GM23248 (cell line): ENCODE measurements at regions not wholly inside any gene's neighbourhood (a gene's known extent, or its start where the extent isn't known, plus 50 kb on each side); places are given as distances from the start of the nearest gene placed in this dataset.

Experiments used
- DNase-seq: peaks from one replicate; pipeline ENCODE4 v3.0.0-alpha.2; 2015
- H2AFZ ChIP-seq: fragments of 200-600 bp; sonication (generic); 2 replicates; pipeline ENCODE4 v1.6.1; 2016; ENCODE audit warnings: antibody characterized with exemption
- H3F3A ChIP-seq: fragments of 200-600 bp; sonication (generic); 2 replicates; pipeline ENCODE4 v1.6.1; 2016; ENCODE audit warnings: mild to moderate bottlenecking, antibody characterized with exemption, mixed run types; ENCODE audit not compliant: insufficient read depth
- H3K27ac ChIP-seq: fragments of 200-600 bp; sonication (generic); 2 replicates; pipeline ENCODE4 v1.5.1; 2016; ENCODE audit warnings: mild to moderate bottlenecking
- H3K27me3 ChIP-seq: fragments of 200-600 bp; sonication (generic); replicated peaks from 2 replicates; pipeline ENCODE4 v1.6.1; 2016; ENCODE audit warnings: mild to moderate bottlenecking; ENCODE audit not compliant: insufficient read depth
- H3K36me3 ChIP-seq: fragments of 200-600 bp; sonication (generic); 2 replicates; pipeline ENCODE4 v1.6.1; 2016; ENCODE audit warnings: low read depth, mild to moderate bottlenecking
- H3K4me1 ChIP-seq: fragments of 200-600 bp; sonication (generic); 2 replicates; pipeline ENCODE4 v1.6.1; 2016; ENCODE audit warnings: mild to moderate bottlenecking; ENCODE audit not compliant: insufficient read depth
- H3K4me2 ChIP-seq: fragments of 200-600 bp; sonication (generic); one replicate; pipeline ENCODE4 v1.6.1; 2016; ENCODE audit warnings: mild to moderate bottlenecking; ENCODE audit not compliant: unreplicated experiment
- H3K4me3 ChIP-seq: fragments of 200-600 bp; sonication (generic); 2 replicates; pipeline ENCODE4 v1.5.1; 2016; ENCODE audit warnings: mild to moderate bottlenecking
- H3K79me2 ChIP-seq: fragments of 200-600 bp; sonication (generic); 2 replicates; pipeline ENCODE4 v1.6.1; 2016; ENCODE audit warnings: mild to moderate bottlenecking; ENCODE audit not compliant: insufficient read depth
- H3K9ac ChIP-seq: fragments of 200-600 bp; sonication (generic); 2 replicates; pipeline ENCODE4 v1.6.1; 2016; ENCODE audit warnings: mild to moderate bottlenecking
- H3K9me2 ChIP-seq: fragments of 200-600 bp; sonication (generic); 2 replicates; pipeline ENCODE4 v1.6.1; 2016; ENCODE audit warnings: mixed run types, mild to moderate bottlenecking, moderate library complexity; ENCODE audit not compliant: insufficient read depth
- H3K9me3 ChIP-seq: fragments of 200-600 bp; sonication (generic); one replicate; pipeline ENCODE4 v1.6.1; 2017; ENCODE audit warnings: low read depth
- H4K20me1 ChIP-seq: fragments of 200-600 bp; sonication (generic); 2 replicates; pipeline ENCODE4 v1.6.0; 2016; ENCODE audit not compliant: insufficient read depth
- EZH2 ChIP-seq: fragments of 200-600 bp; sonication (generic); IDR thresholded peaks from 2 replicates; pipeline ENCODE4 v1.6.1; 2018; ENCODE audit warnings: antibody characterized with exemption, mild to moderate bottlenecking; ENCODE audit not compliant: insufficient read depth, poor library complexity, severe bottlenecking
- EZH2phosphoT487 ChIP-seq: fragments of 200-600 bp; sonication (generic); IDR thresholded peaks from 2 replicates; pipeline ENCODE4 v1.6.1; 2018; ENCODE audit warnings: antibody characterized with exemption, moderate library complexity, mild to moderate bottlenecking, low read depth; ENCODE audit not compliant: insufficient read depth
- WGBS, 2 experiments: methylation state at CpG; one replicate each; pipeline ENCODE4 v1.1.6; 2015 to 2017; ENCODE audit warnings: low lambda C conversion rate in 2 of 2, low coverage in 1 of 2; ENCODE audit errors: missing lambda C conversion rate in 2 of 2; 5-methylcytosine and 5-hydroxymethylcytosine counted together
- in situ Hi-C: fragments of 300-500 bp; cut with MboI; formaldehyde crosslinking; loops from 2 replicates; pipeline ENCODE4 v1.15.0; 2020

DNA sequence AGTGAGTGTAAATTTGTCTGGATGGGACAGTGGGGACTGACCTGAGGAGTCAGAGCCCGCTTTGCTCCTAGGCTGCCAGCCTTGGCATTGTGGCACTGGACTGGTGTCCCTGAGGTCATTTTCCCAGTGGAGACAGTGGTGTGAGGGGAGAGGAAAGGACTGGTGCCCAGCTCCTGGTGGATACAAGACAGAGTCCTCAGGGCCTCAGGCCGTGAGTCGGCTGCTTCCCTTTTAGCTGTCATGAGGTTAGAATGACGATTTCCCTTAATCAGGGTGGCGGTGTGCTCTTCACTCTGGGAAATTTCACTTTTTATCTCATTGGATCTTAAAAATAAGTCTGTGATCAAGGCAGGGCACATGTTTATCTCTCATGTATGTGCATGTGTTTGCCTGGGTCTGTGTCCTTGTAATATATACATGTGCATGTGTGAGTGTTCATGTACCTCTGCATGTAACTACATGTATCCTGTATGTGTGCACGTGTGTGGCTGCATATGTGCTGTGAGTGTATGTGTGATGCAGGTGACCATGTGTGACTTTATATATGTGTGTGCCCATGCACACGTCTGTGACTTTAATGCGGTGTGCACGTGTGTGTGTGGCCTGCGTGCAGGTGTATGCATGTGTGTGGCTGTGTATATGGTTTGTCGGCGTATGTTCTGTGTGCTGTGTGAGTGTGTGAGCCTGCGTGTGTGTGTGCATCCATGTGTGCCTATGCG, 55.7 kb downstream of the GLI2 start:
- 85 to 88% methylated on average over 14 of the region's 14 CpGs for WGBS, 2 experiments
- peak; percentile 25 for DNase-seq
- Histone ChIP-seq H3K79me2 (peaks cover 65% of the 10 kb centered on the region), H3K9me2 (no peaks in the 10 kb centered on the region), H3K9ac (no peak overlapping the region), H3K27ac (no peak overlapping the region), H3K9me3 (no peaks in the 10 kb centered on the region), H4K20me1 (no peaks in the 10 kb centered on the region), H3K4me1 (peaks cover 21% of the 10 kb centered on the region), H3F3A (peaks cover 3% of the 10 kb centered on the region; the same call in 1 of the 2 replicates), H3K27me3 (no peaks in the 10 kb centered on the region), H3K36me3 (no peaks in the 10 kb centered on the region), H2AFZ (no peak overlapping the region), H3K4me2 (no peak overlapping the region), H3K4me3 (no peak overlapping the region)
- in situ Hi-C loops: no loop called here
- TF ChIP-seq EZH2phosphoT487 (no peak), EZH2 (no peak)

- in situ Hi-C loops: no loop called here
- peaks cover 21% of the 10 kb centered on the region for H3K4me1 ChIP-seq
- H3K27ac ChIP-seq: no peak overlapping the region
- no peaks in the 10 kb centered on the region for H3K9me3 ChIP-seq
- no peak overlapping the region for H3K4me2 ChIP-seq
- H3K79me2 ChIP-seq: peaks cover 71% of the 10 kb centered on the region
- H3K36me3 ChIP-seq: no peaks in the 10 kb centered on the region
- H3K27me3 ChIP-seq: no peaks in the 10 kb centered on the region
- no peak overlapping the region for H2AFZ ChIP-seq
- no peak for TF ChIP-seq EZH2
- 63 to 70% methylated on average over 11 of the region's 11 CpGs for WGBS, 2 experiments
- H3K9me2 ChIP-seq: no peaks in the 10 kb centered on the region
- peaks cover 3% of the 10 kb centered on the region; the same call in 1 of the 2 replicates for H3F3A ChIP-seq
- no peak overlapping the region for H3K9ac ChIP-seq
- H4K20me1 ChIP-seq: no peaks in the 10 kb centered on the region
- H3K4me3 ChIP-seq: no peak overlapping the region
- peak; percentile 43 for DNase-seq
These were observed 56.3 kb downstream of the GLI2 start for GRCh38 chr2:120791962-120792297.

GRCh38 chr2:120793682-120794403, 58.2 kb downstream of the GLI2 start:
- Histone ChIP-seq H2AFZ (no peak overlapping the region), H3K4me2 (no peak overlapping the region), H3K9me2 (no peaks in the 10 kb centered on the region), H3K9me3 (no peaks in the 10 kb centered on the region), H3K4me3 (no peak overlapping the region), H4K20me1 (no peaks in the 10 kb centered on the region), H3K36me3 (no peaks in the 10 kb centered on the region), H3K4me1 (peaks cover 36% of the 10 kb centered on the region), H3K27ac (no peak overlapping the region; the same call in 1 of the 2 replicates), H3K27me3 (no peaks in the 10 kb centered on the region), H3F3A (peaks cover 3% of the 10 kb centered on the region; the same call in 1 of the 2 replicates), H3K79me2 (peaks cover 67% of the 10 kb centered on the region), H3K9ac (peak overlapping the region; percentile 23; the same call in 1 of the 2 replicates)
- TF ChIP-seq EZH2 (no peak), EZH2phosphoT487 (no peak)
- peak; percentile 65 for DNase-seq
- 85 to 86% methylated on average over 10 of the region's 10 CpGs for WGBS, 2 experiments
- in situ Hi-C loops: no loop called here

- H3K79me2 ChIP-seq: peaks cover 58% of the 10 kb centered on the region
- H3K9ac ChIP-seq: 0 out of 2 replicates have a peak overlapping the region, but pooled peaks have one; percentile 23
These were observed 59.0 kb downstream of the GLI2 start for GRCh38 chr2:120794716-120795115.

More at GRCh38 chr2:120794716-120795115, 59.0 kb downstream of the GLI2 start:
- DNase-seq: peak; percentile 86
- Histone ChIP-seq H3K9me2 (no peaks in the 10 kb centered on the region), H3K9me3 (no peaks in the 10 kb centered on the region), H3F3A (peaks cover 3% of the 10 kb centered on the region; the same call in 1 of the 2 replicates), H2AFZ (no peak overlapping the region), H3K4me2 (no peak overlapping the region), H3K4me3 (no peak overlapping the region), H3K27ac (no peak overlapping the region), H3K27me3 (no peaks in the 10 kb centered on the region), H3K36me3 (no peaks in the 10 kb centered on the region), H4K20me1 (no peaks in the 10 kb centered on the region), H3K4me1 (peaks cover 40% of the 10 kb centered on the region)
- in situ Hi-C loops: no loop called here
- TF ChIP-seq EZH2: no peak
- no peak for TF ChIP-seq EZH2phosphoT487
- WGBS, 2 experiments: 67 to 75% methylated on average over 3 of the region's 3 CpGs
